Loucy (cell line): ENCODE measurements at regions not wholly inside any gene's neighbourhood (a gene's known extent, or its start where the extent isn't known, plus 50 kb on each side); places are given as distances from the start of the nearest gene placed in this dataset.

ENCODE experiments used
- H2AFZ ChIP-seq: fragments of 200-600 bp; sonication (generic); 2 replicates; pipeline ENCODE4 v1.6.0; 2016; ENCODE audit warnings: antibody characterized with exemption, mild to moderate bottlenecking, low read length, moderate library complexity
- H3F3A ChIP-seq: fragments of 200-600 bp; 2 replicates; pipeline ENCODE4 v1.6.0; 2016; ENCODE audit warnings: antibody characterized with exemption, low read depth, mild to moderate bottlenecking
- H3K27me3 ChIP-seq: fragments of 200-600 bp; sonication (generic); 2 replicates; pipeline ENCODE4 v1.6.1; 2014; ENCODE audit warnings: low read length, mild to moderate bottlenecking; ENCODE audit not compliant: insufficient read depth, poor library complexity, severe bottlenecking
- H3K36me3 ChIP-seq: fragments of 200-600 bp; sonication (generic); 2 replicates; pipeline ENCODE4 v1.6.1; 2016; ENCODE audit warnings: low read length; ENCODE audit not compliant: insufficient read depth
- H3K4me1 ChIP-seq: fragments of 200-600 bp; sonication (generic); 2 replicates; pipeline ENCODE4 v1.5.1; 2014; ENCODE audit warnings: low read length, mild to moderate bottlenecking; ENCODE audit not compliant: insufficient read depth, poor library complexity, severe bottlenecking
- H3K4me2 ChIP-seq: fragments of 200-600 bp; sonication (generic); 2 replicates; pipeline ENCODE4 v1.6.0; 2014; ENCODE audit warnings: antibody characterized with exemption, low read length, low read depth, mild to moderate bottlenecking; ENCODE audit not compliant: poor library complexity, severe bottlenecking
- H3K4me3 ChIP-seq: fragments of 200-600 bp; sonication (generic); 2 replicates; pipeline ENCODE4 v1.5.1; 2014; ENCODE audit warnings: low read length, mild to moderate bottlenecking, mixed read lengths; ENCODE audit not compliant: poor library complexity, severe bottlenecking
- H3K79me2 ChIP-seq: fragments of 200-600 bp; sonication (generic); 2 replicates; pipeline ENCODE4 v1.6.1; 2014; ENCODE audit warnings: low read length; ENCODE audit not compliant: insufficient read depth
- H3K9ac ChIP-seq: fragments of 200-600 bp; sonication (generic); 2 replicates; pipeline ENCODE4 v1.6.0; 2014; ENCODE audit warnings: mild to moderate bottlenecking, low read depth, low read length, moderate library complexity; ENCODE audit not compliant: poor library complexity, severe bottlenecking
- H3K9me2 ChIP-seq: fragments of 200-600 bp; sonication (generic); replicated peaks from 2 replicates; pipeline ENCODE4 v1.6.1; 2016; ENCODE audit warnings: low read depth, low read length, mixed read lengths
- H3K9me3 ChIP-seq: fragments of 200-600 bp; sonication (generic); 2 replicates; pipeline ENCODE4 v1.6.1; 2014; ENCODE audit warnings: mild to moderate bottlenecking, antibody characterized with exemption, low read length, low read depth; ENCODE audit not compliant: insufficient read depth
- H4K20me1 ChIP-seq: fragments of 200-600 bp; sonication (generic); 2 replicates; pipeline ENCODE4 v1.6.0; 2014; ENCODE audit warnings: antibody characterized with exemption, low read length, mild to moderate bottlenecking; ENCODE audit not compliant: insufficient read depth, poor library complexity, severe bottlenecking
- CTCF ChIP-seq: fragments of 200-600 bp; sonication (generic); conservative IDR thresholded peaks from 2 replicates; pipeline ENCODE4 v1.5.1; 2014; ENCODE audit warnings: mild to moderate bottlenecking, antibody characterized with exemption, low read length
- EZH2phosphoT487 ChIP-seq: fragments of 200-600 bp; IDR thresholded peaks from 2 replicates; pipeline ENCODE4 v1.6.1; 2018; ENCODE audit warnings: antibody characterized with exemption, mild to moderate bottlenecking, moderate library complexity, borderline replicate concordance

GRCh38 chr1:91133248-91133647, 111.4 kb upstream of the ZNF644 start:
- no peak for TF ChIP-seq CTCF
- no peak for TF ChIP-seq EZH2phosphoT487
- Histone ChIP-seq H3K9ac (no peak overlapping the region), H4K20me1 (no peaks in the 10 kb centered on the region), H3K4me2 (no peak overlapping the region), H3F3A (no peaks in the 10 kb centered on the region), H3K27me3 (no peaks in the 10 kb centered on the region), H2AFZ (no peak overlapping the region), H3K4me3 (no peak overlapping the region), H3K4me1 (no peaks in the 10 kb centered on the region), H3K79me2 (no peaks in the 10 kb centered on the region), H3K9me3 (no peaks in the 10 kb centered on the region), H3K36me3 (no peaks in the 10 kb centered on the region), H3K9me2 (no peaks in the 10 kb centered on the region)

GRCh38 chr1:91130256-91130985, 108.6 kb upstream of the ZNF644 start:
- H3K27me3 ChIP-seq = no peaks in the 10 kb centered on the region
- no peak overlapping the region for H2AFZ ChIP-seq
- H3K36me3 ChIP-seq = no peaks in the 10 kb centered on the region
- H3K4me3 ChIP-seq = no peak overlapping the region
- H3K4me2 ChIP-seq = no peak overlapping the region
- H3K9me2 ChIP-seq = no peaks in the 10 kb centered on the region
- no peak overlapping the region for H3K9ac ChIP-seq
- TF ChIP-seq EZH2phosphoT487 (no peak), CTCF (no peak)
- no peaks in the 10 kb centered on the region for H3F3A ChIP-seq
- H3K4me1 ChIP-seq = no peaks in the 10 kb centered on the region
- H3K9me3 ChIP-seq = no peaks in the 10 kb centered on the region
- no peaks in the 10 kb centered on the region for H3K79me2 ChIP-seq
- no peaks in the 10 kb centered on the region for H4K20me1 ChIP-seq

- Histone ChIP-seq H3K4me2 (no peak overlapping the region), H3K27me3 (no peaks in the 10 kb centered on the region), H3F3A (no peaks in the 10 kb centered on the region), H2AFZ (no peak overlapping the region), H4K20me1 (no peaks in the 10 kb centered on the region), H3K9me2 (no peaks in the 10 kb centered on the region), H3K36me3 (no peaks in the 10 kb centered on the region), H3K9ac (no peak overlapping the region), H3K4me1 (no peaks in the 10 kb centered on the region), H3K9me3 (no peaks in the 10 kb centered on the region), H3K79me2 (no peaks in the 10 kb centered on the region), H3K4me3 (no peak overlapping the region)
- no peak for TF ChIP-seq CTCF
- no peak for TF ChIP-seq EZH2phosphoT487
These were observed 107.6 kb upstream of the ZNF644 start for GRCh38 chr1:91129458-91129857.
